Stimulated activated CD8-positive, alpha-beta memory T cell treated with anti-CD3 and anti-CD28 coated beads, Interleukin-12 subunit alpha, Interleukin-12 subunit beta, amount 100 ng/mL, for 1 hour (primary cell): ENCODE measurements at regions not wholly inside any gene's neighbourhood (a gene's known extent, or its start where the extent isn't known, plus 50 kb on each side); places are given as distances from the start of the nearest gene placed in this dataset.
"Not testable (repeated sequence)": the region's sequence is repeated elsewhere in the genome, so short reads cannot be mapped to it uniquely, and the experiment has no call there.

Experiments used
- DNase-seq: peaks from one replicate; pipeline ENCODE4 v3.0.0-alpha.2; 2020; ENCODE audit warnings: low read depth

- no peak for DNase-seq
These were observed 395.8 kb downstream of the LNPK start for GRCh38 chr2:175606010-175606841.

- no peak for DNase-seq
These were observed 396.4 kb downstream of the LNPK start for GRCh38 chr2:175605640-175606009.

GRCh38 chr2:175601969-175602368 lies 400.1 kb downstream of the LNPK start:
- DNase-seq, result no peak

GRCh38 chr2:175599966-175600831 lies 401.9 kb downstream of the LNPK start:
- no peak for DNase-seq

GRCh38 chr2:175597286-175597685 lies 404.8 kb downstream of the LNPK start:
- no peak for DNase-seq

GRCh38 chr2:175595139-175595538 lies 406.9 kb downstream of the LNPK start:
- DNase-seq, result no peak

- not testable (repeated sequence) for DNase-seq
These were observed 408.2 kb downstream of the LNPK start for GRCh38 chr2:175593686-175594525.

GRCh38 chr2:175588213-175588612 lies 406.7 kb upstream of the ATP5MC3 start:
- DNase-seq, result not testable (repeated sequence)

GRCh38 chr2:175585496-175585895 lies 404.0 kb upstream of the ATP5MC3 start:
- no peak for DNase-seq

GRCh38 chr2:175580652-175581051 lies 399.1 kb upstream of the ATP5MC3 start:
- DNase-seq, result no peak

- DNase-seq, result no peak
These were observed 398.1 kb upstream of the ATP5MC3 start for GRCh38 chr2:175579646-175580045.

- no peak for DNase-seq
These were observed 396.0 kb upstream of the ATP5MC3 start for GRCh38 chr2:175577368-175577970.

- no peak for DNase-seq
These were observed 395.4 kb upstream of the ATP5MC3 start for GRCh38 chr2:175576875-175577274.

GRCh38 chr2:175576270-175576669 lies 394.8 kb upstream of the ATP5MC3 start:
- DNase-seq, result no peak

GRCh38 chr2:175575346-175576258 lies 394.1 kb upstream of the ATP5MC3 start:
- peak; percentile 4 for DNase-seq

- DNase-seq, result no peak
These were observed 392.6 kb upstream of the ATP5MC3 start for GRCh38 chr2:175574069-175574468.

- no peak for DNase-seq
These were observed 389.7 kb upstream of the ATP5MC3 start for GRCh38 chr2:175571078-175571653.

GRCh38 chr2:175568109-175568730 lies 386.7 kb upstream of the ATP5MC3 start:
- no peak for DNase-seq

- no peak for DNase-seq
These were observed 386.0 kb upstream of the ATP5MC3 start for GRCh38 chr2:175567435-175568061.
